DOHH2 (cell line): ENCODE measurements at regions not wholly inside any gene's neighbourhood (a gene's known extent, or its start where the extent isn't known, plus 50 kb on each side); places are given as distances from the start of the nearest gene placed in this dataset.

Source experiments
- H3F3A ChIP-seq: fragments of 200-600 bp; sonication (generic), shearing (Covaris generic); 2 replicates; pipeline ENCODE4 v1.6.0; 2016; ENCODE audit warnings: antibody characterized with exemption, mild to moderate bottlenecking; ENCODE audit not compliant: control insufficient read depth, insufficient read depth
- H3K27ac ChIP-seq: fragments of 200-600 bp; sonication (generic); 2 replicates; pipeline ENCODE4 v1.5.1; 2014; ENCODE audit warnings: low read depth, mild to moderate bottlenecking, low read length, moderate library complexity
- H3K27me3 ChIP-seq: fragments of 200-600 bp; sonication (generic); 2 replicates; pipeline ENCODE4 v1.6.1; 2014; ENCODE audit warnings: mild to moderate bottlenecking, low read length, mixed read lengths; ENCODE audit not compliant: control insufficient read depth
- H3K36me3 ChIP-seq: fragments of 200-600 bp; sonication (generic); 2 replicates; pipeline ENCODE4 v1.6.1; 2014; ENCODE audit warnings: mild to moderate bottlenecking, low read length, moderate library complexity, mixed read lengths; ENCODE audit not compliant: control insufficient read depth
- H3K4me1 ChIP-seq: fragments of 200-600 bp; sonication (generic); 2 replicates; pipeline ENCODE4 v1.6.1; 2014; ENCODE audit warnings: mild to moderate bottlenecking, low read length, mixed read lengths; ENCODE audit not compliant: control insufficient read depth
- H3K4me2 ChIP-seq: fragments of 200-600 bp; sonication (generic); 2 replicates; pipeline ENCODE4 v1.6.0; 2014; ENCODE audit warnings: mild to moderate bottlenecking, low read length, moderate library complexity
- H3K4me3 ChIP-seq: fragments of 200-600 bp; sonication (generic); 2 replicates; pipeline ENCODE4 v1.5.1; 2014; ENCODE audit warnings: mild to moderate bottlenecking, low read length, mixed read lengths
- H3K79me2 ChIP-seq: fragments of 200-600 bp; sonication (generic); 2 replicates; pipeline ENCODE4 v1.6.1; 2014; ENCODE audit warnings: mild to moderate bottlenecking, low read length, mixed read lengths; ENCODE audit not compliant: control insufficient read depth
- H3K9me2 ChIP-seq: fragments of 200-600 bp; sonication (generic); replicated peaks from 2 replicates; pipeline ENCODE4 v1.6.1; 2014; ENCODE audit warnings: mild to moderate bottlenecking, low read length, mixed read lengths; ENCODE audit not compliant: control insufficient read depth
- H3K9me3 ChIP-seq: fragments of 200-600 bp; sonication (generic); 2 replicates; pipeline ENCODE4 v1.6.1; 2014; ENCODE audit warnings: antibody characterized with exemption, low read length, mixed read lengths; ENCODE audit not compliant: control insufficient read depth, insufficient read depth
- H4K20me1 ChIP-seq: fragments of 200-600 bp; sonication (generic); 2 replicates; pipeline ENCODE4 v1.6.0; 2014; ENCODE audit warnings: low read depth, mild to moderate bottlenecking, antibody characterized with exemption, low read length, moderate library complexity; ENCODE audit not compliant: control insufficient read depth, insufficient read depth
- CTCF ChIP-seq: fragments of 200-600 bp; sonication (generic); IDR thresholded peaks from one replicate; pipeline ENCODE4 v1.5.1; 2014; ENCODE audit warnings: antibody characterized with exemption, mild to moderate bottlenecking, low read depth, low read length; ENCODE audit not compliant: poor library complexity, severe bottlenecking
- EZH2phosphoT487 ChIP-seq: fragments of 200-600 bp; sonication (generic); IDR thresholded peaks from 2 replicates; pipeline ENCODE4 v1.6.1; 2017; ENCODE audit warnings: borderline replicate concordance, mild to moderate bottlenecking, antibody characterized with exemption, low read length, moderate library complexity, mixed read lengths

GRCh38 chr2:174016447-174016846 is 51.3 kb upstream of the SP3 start:
- H3K36me3 ChIP-seq, result no peaks in the 10 kb centered on the region
- H3K9me2 ChIP-seq, result no peaks in the 10 kb centered on the region
- H4K20me1 ChIP-seq, result no peaks in the 10 kb centered on the region
- H3K27me3 ChIP-seq, result no peaks in the 10 kb centered on the region
- H3K9me3 ChIP-seq, result no peaks in the 10 kb centered on the region
- peaks cover 7% of the 10 kb centered on the region for H3K4me1 ChIP-seq
- no peaks in the 10 kb centered on the region for H3K79me2 ChIP-seq
- TF ChIP-seq CTCF (no peak), EZH2phosphoT487 (no peak)
- no peak overlapping the region for H3K4me2 ChIP-seq
- no peak overlapping the region for H3K27ac ChIP-seq
- no peak overlapping the region for H3K4me3 ChIP-seq
- H3F3A ChIP-seq, result no peaks in the 10 kb centered on the region

GRCh38 chr2:174015428-174015827 is 50.3 kb upstream of the SP3 start:
- no peaks in the 10 kb centered on the region for H3K9me3 ChIP-seq
- H3K27ac ChIP-seq, result no peak overlapping the region
- TF ChIP-seq EZH2phosphoT487 (no peak), CTCF (no peak)
- no peaks in the 10 kb centered on the region for H3K9me2 ChIP-seq
- no peaks in the 10 kb centered on the region for H3K4me1 ChIP-seq
- no peaks in the 10 kb centered on the region for H3F3A ChIP-seq
- no peaks in the 10 kb centered on the region for H3K79me2 ChIP-seq
- H3K4me2 ChIP-seq, result no peak overlapping the region
- no peaks in the 10 kb centered on the region for H4K20me1 ChIP-seq
- H3K27me3 ChIP-seq, result no peaks in the 10 kb centered on the region
- no peak overlapping the region for H3K4me3 ChIP-seq
- H3K36me3 ChIP-seq, result no peaks in the 10 kb centered on the region
